Kidney capillary endothelial cell (primary cell): ENCODE measurements at regions not wholly inside any gene's neighbourhood (a gene's known extent, or its start where the extent isn't known, plus 50 kb on each side); places are given as distances from the start of the nearest gene placed in this dataset.

Source experiments
- DNase-seq: peaks from one replicate; pipeline ENCODE4 v3.0.0-alpha.2; 2018; ENCODE audit warnings: low spot score

GRCh38 chr12:45587877-45588533, 141.5 kb upstream of the ARID2 start:
- DNase-seq: no peak

GRCh38 chr12:45590646-45591045, 138.9 kb upstream of the ARID2 start:
- DNase-seq: no peak

GRCh38 chr12:45591635-45592034, 137.9 kb upstream of the ARID2 start:
- no peak for DNase-seq

- DNase-seq: no peak
Measured at GRCh38 chr12:45596366-45596765, 133.1 kb upstream of the ARID2 start.

- no peak for DNase-seq
Measured at GRCh38 chr12:45598336-45598735, 131.2 kb upstream of the ARID2 start.

GRCh38 chr12:45598761-45599160, 130.7 kb upstream of the ARID2 start:
- no peak for DNase-seq

GRCh38 chr12:45599196-45599595, 130.3 kb upstream of the ARID2 start:
- no peak for DNase-seq

GRCh38 chr12:45601390-45601789, 128.1 kb upstream of the ARID2 start:
- DNase-seq: no peak

GRCh38 chr12:45601888-45602287, 127.6 kb upstream of the ARID2 start:
- DNase-seq: no peak

- DNase-seq: no peak
Measured at GRCh38 chr12:45605624-45606023, 123.9 kb upstream of the ARID2 start.

- DNase-seq: no peak
Measured at GRCh38 chr12:45611061-45611460, 118.4 kb upstream of the ARID2 start.

GRCh38 chr12:45611495-45611894, 118.0 kb upstream of the ARID2 start:
- no peak for DNase-seq

GRCh38 chr12:45612044-45612794, 117.3 kb upstream of the ARID2 start:
- peak; percentile 87 for DNase-seq

- DNase-seq: no peak
Measured at GRCh38 chr12:45613296-45613695, 116.2 kb upstream of the ARID2 start.

GRCh38 chr12:45613855-45614254, 115.7 kb upstream of the ARID2 start:
- no peak for DNase-seq

GRCh38 chr12:45615268-45615667, 114.2 kb upstream of the ARID2 start:
- DNase-seq: no peak

GRCh38 chr12:45619736-45620135, 109.8 kb upstream of the ARID2 start:
- no peak for DNase-seq

- no peak for DNase-seq
Measured at GRCh38 chr12:45621703-45622102, 107.8 kb upstream of the ARID2 start.

GRCh38 chr12:45622210-45622937, 107.1 kb upstream of the ARID2 start:
- no peak for DNase-seq

GRCh38 chr12:45623221-45623620, 106.3 kb upstream of the ARID2 start:
- DNase-seq: no peak

GRCh38 chr12:45623940-45624339, 105.6 kb upstream of the ARID2 start:
- DNase-seq: no peak

- no peak for DNase-seq
Measured at GRCh38 chr12:45626965-45627364, 102.5 kb upstream of the ARID2 start.

- DNase-seq: no peak
Measured at GRCh38 chr12:45627407-45628069, 102.0 kb upstream of the ARID2 start.
